ENCODE measurements at regions not wholly inside any gene's neighbourhood (a gene's known extent, or its start where the extent isn't known, plus 50 kb on each side); places are given as distances from the start of the nearest gene placed in this dataset.

GRCh38 chr7:18167815-18168214, 140.2 kb upstream of the PRPS1L1 start:
- no peak for TF ChIP-seq POLR2A (IDR thresholded peaks at IDR 0.05)
- H3K4me1 ChIP-seq = no peaks in the 10 kb centered on the region
- no peaks in the 10 kb centered on the region for H3K36me3 ChIP-seq
- DNase-seq = no peak
- ATAC-seq = no peak
- no peaks in the 10 kb centered on the region for H3K27me3 ChIP-seq
- no peak overlapping the region for H3K27ac ChIP-seq
- in situ Hi-C loops (cut with MboI; ENCODE audit: low sequenced_read_pairs in 4 of 4) (no loop called here), intact Hi-C loops (cut with DNase I; ENCODE audit: low total_unique reads) (no loop called here)
- H3K9me3 ChIP-seq = no peaks in the 10 kb centered on the region
- H3K4me3 ChIP-seq = no peak overlapping the region

- Histone ChIP-seq H3K9me3 (no peaks in the 10 kb centered on the region), H3K36me3 (no peaks in the 10 kb centered on the region), H3K27me3 (no peaks in the 10 kb centered on the region), H3K4me3 (no peak overlapping the region), H3K27ac (no peak overlapping the region), H3K4me1 (no peaks in the 10 kb centered on the region)
- DNase-seq (no peak), ATAC-seq (no peak)
- intact Hi-C loops (cut with DNase I; ENCODE audit: low total_unique reads) = no loop called here
- in situ Hi-C loops (cut with MboI; ENCODE audit: low sequenced_read_pairs in 4 of 4) = no loop called here
- TF ChIP-seq CTCF (IDR thresholded peaks at IDR 0.05 in 4 of 5, conservative IDR thresholded peaks at IDR 0.05 in 1 of 5) (no peak), POLR2A (IDR thresholded peaks at IDR 0.05) (no peak)
Measured at GRCh38 chr7:18174996-18175395, 147.3 kb upstream of the PRPS1L1 start.

- Histone ChIP-seq H3K27me3 (no peaks in the 10 kb centered on the region), H3K4me1 (no peaks in the 10 kb centered on the region), H3K36me3 (no peaks in the 10 kb centered on the region), H3K4me3 (no peak overlapping the region), H3K9me3 (no peaks in the 10 kb centered on the region), H3K27ac (no peak overlapping the region)
- intact Hi-C loops (cut with DNase I; ENCODE audit: low total_unique reads) = no loop called here
- ATAC-seq (no peak), DNase-seq (no peak)
- in situ Hi-C loops (cut with MboI; ENCODE audit: low sequenced_read_pairs in 4 of 4) = no loop called here
- TF ChIP-seq POLR2A (IDR thresholded peaks at IDR 0.05) (no peak), CTCF (IDR thresholded peaks at IDR 0.05 in 4 of 5, conservative IDR thresholded peaks at IDR 0.05 in 1 of 5) (no peak)
Measured at GRCh38 chr7:18175801-18176450, 148.3 kb upstream of the PRPS1L1 start.

GRCh38 chr7:18177129-18177814, 149.6 kb upstream of the PRPS1L1 start:
- Histone ChIP-seq H3K9me3 (no peaks in the 10 kb centered on the region), H3K4me1 (no peaks in the 10 kb centered on the region), H3K36me3 (no peaks in the 10 kb centered on the region), H3K27ac (no peak overlapping the region), H3K27me3 (no peaks in the 10 kb centered on the region), H3K4me3 (no peak overlapping the region)
- in situ Hi-C loops (cut with MboI; ENCODE audit: low sequenced_read_pairs in 4 of 4) (no loop called here), intact Hi-C loops (cut with DNase I; ENCODE audit: low total_unique reads) (no loop called here)
- ATAC-seq (no peak), DNase-seq (no peak)
- TF ChIP-seq POLR2A (IDR thresholded peaks at IDR 0.05) (no peak), CTCF (IDR thresholded peaks at IDR 0.05 in 4 of 5, conservative IDR thresholded peaks at IDR 0.05 in 1 of 5) (no peak)

GRCh38 chr7:18177815-18178660, 150.4 kb upstream of the PRPS1L1 start:
- ATAC-seq (no peak), DNase-seq (no peak)
- intact Hi-C loops (cut with DNase I; ENCODE audit: low total_unique reads) = no loop called here
- no peaks in the 10 kb centered on the region for H3K9me3 ChIP-seq
- H3K36me3 ChIP-seq = no peaks in the 10 kb centered on the region
- TF ChIP-seq CTCF (IDR thresholded peaks at IDR 0.05 in 4 of 5, conservative IDR thresholded peaks at IDR 0.05 in 1 of 5) = no peak
- TF ChIP-seq POLR2A (IDR thresholded peaks at IDR 0.05) = no peak
- H3K4me1 ChIP-seq = no peaks in the 10 kb centered on the region
- H3K4me3 ChIP-seq = no peak overlapping the region
- in situ Hi-C loops (cut with MboI; ENCODE audit: low sequenced_read_pairs in 4 of 4) = no loop called here
- no peaks in the 10 kb centered on the region for H3K27me3 ChIP-seq
- no peak overlapping the region for H3K27ac ChIP-seq

All from gastrocnemius medialis (tissue), 4 donors.